ENCODE measurements at regions not wholly inside any gene's neighbourhood (a gene's known extent, or its start where the extent isn't known, plus 50 kb on each side); places are given as distances from the start of the nearest gene placed in this dataset.
"Not testable (repeated sequence)": the region's sequence is repeated elsewhere in the genome, so short reads cannot be mapped to it uniquely, and the experiment has no call there.

DNA sequence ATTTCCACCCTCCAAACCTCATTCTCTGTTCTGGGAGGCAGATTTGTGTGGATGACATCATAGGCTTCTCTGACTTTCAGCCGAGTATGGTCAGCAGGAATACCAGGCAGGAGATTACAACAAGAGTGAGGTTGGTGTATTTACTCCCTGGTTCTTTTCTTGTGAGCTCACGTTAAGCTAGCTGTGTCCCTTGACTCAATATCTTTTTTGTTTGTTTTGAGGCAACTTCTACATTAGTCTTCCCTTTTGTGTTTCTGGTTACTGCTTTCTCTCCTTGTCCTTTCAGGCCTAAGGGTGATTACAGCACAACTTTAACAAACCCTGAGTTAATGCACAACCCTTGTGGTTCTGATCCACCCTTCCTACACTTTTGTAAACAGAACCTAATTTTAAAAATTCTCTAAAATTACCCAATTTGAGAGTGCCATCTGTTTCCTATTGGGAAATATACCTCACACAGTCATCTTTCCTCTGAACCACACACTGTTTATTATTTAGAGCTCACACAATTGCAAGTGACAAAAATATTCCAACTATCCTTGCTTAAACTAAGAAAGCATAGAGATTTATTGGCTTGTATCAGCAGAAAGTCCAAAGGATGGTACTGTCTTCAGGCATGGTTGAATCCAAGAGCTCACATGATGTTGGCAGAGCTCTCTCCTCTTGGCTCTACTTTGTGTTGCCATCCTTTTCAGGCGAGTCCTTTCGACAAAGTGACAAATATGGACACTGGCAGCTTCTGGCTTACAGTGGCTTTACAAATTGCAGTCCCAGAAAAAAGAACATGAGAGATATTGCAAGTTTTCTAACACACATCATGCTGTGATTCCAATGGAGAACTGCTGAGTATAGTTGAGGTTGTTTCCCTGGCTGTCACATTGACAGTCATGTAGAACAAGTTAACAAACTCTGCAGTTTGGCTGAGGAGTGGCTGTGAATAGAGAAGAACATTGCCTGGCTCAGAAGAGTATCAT is 150.5 kb upstream of the DDIT4L start:
- H3K36me3 Mint-ChIP-seq (ENCODE audit: low read depth): no peaks in the 10 kb centered on the region
- CTCF ChIA-PET: no interaction called here
- peaks cover 2% of the 10 kb centered on the region for H3K9me3 Mint-ChIP-seq (ENCODE audit: low read depth)
- POLR2A ChIA-PET: no interaction called here
- intact Hi-C loops (cut with DNase I, micrococcal nuclease): no loop called here
- H3K27me3 Mint-ChIP-seq: no peaks in the 10 kb centered on the region
- no peak overlapping the region for H3K4me3 Mint-ChIP-seq
- ATAC-seq: no peak
- H3K27ac Mint-ChIP-seq: no peak overlapping the region
- DNase-seq: no peak
- no peaks in the 10 kb centered on the region for H3K4me1 Mint-ChIP-seq

DNA sequence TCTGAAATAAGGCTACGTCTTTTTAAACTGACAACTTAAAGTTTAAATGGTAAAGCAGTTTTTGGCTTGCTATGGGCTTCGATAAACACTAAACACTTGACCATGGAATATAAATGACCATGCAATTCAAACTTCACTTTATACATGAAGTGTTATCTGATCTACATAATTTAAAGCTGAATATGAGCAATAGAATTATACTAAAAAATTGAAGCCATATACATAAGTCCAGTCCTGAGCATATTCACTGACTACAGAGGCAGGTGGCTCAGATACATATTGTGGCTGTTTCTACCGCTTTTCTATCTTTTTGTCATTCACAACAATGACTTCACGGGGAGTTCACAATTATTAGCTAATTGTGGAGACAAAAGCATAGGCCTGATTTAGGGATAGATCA is 149.6 kb upstream of the DDIT4L start:
- Mint-ChIP-seq H3K4me1 (no peaks in the 10 kb centered on the region), H3K27ac (no peak overlapping the region), H3K4me3 (no peak overlapping the region), H3K27me3 (no peaks in the 10 kb centered on the region), H3K9me3 (ENCODE audit: low read depth) (peaks cover 4% of the 10 kb centered on the region), H3K36me3 (ENCODE audit: low read depth) (no peaks in the 10 kb centered on the region)
- POLR2A ChIA-PET: no interaction called here
- CTCF ChIA-PET: no interaction called here
- ATAC-seq: no peak
- DNase-seq: no peak
- intact Hi-C loops (cut with DNase I, micrococcal nuclease): no loop called here

DNA sequence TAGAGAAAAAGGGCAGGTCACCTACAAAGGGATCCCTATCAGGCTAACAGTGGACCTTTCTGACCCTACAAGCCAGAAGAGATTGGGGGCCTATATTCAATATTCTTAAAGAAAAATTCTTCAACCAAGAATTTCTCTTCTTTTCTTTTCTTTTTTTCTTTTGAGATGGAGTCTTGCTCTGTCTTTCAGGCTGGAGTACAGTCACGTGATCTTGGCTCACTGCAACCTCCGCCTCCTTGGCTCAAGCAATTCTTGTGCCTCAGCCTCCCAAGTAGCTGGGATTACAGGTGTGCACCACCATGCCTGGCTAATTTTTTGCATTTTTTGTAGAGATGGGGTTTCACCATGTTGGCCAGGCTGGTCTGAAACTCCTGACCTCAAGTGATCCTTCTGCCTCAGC is 143.2 kb upstream of the DDIT4L start:
- H3K27me3 Mint-ChIP-seq; H3K4me1 Mint-ChIP-seq; POLR2A ChIA-PET; intact Hi-C loops (cut with DNase I, micrococcal nuclease); H3K27ac Mint-ChIP-seq; H3K4me3 Mint-ChIP-seq; DNase-seq; ATAC-seq; H3K36me3 Mint-ChIP-seq (ENCODE audit: low read depth); CTCF ChIA-PET: not testable (repeated sequence)
- peaks cover 12% of the 10 kb centered on the region for H3K9me3 Mint-ChIP-seq (ENCODE audit: low read depth)

DNA sequence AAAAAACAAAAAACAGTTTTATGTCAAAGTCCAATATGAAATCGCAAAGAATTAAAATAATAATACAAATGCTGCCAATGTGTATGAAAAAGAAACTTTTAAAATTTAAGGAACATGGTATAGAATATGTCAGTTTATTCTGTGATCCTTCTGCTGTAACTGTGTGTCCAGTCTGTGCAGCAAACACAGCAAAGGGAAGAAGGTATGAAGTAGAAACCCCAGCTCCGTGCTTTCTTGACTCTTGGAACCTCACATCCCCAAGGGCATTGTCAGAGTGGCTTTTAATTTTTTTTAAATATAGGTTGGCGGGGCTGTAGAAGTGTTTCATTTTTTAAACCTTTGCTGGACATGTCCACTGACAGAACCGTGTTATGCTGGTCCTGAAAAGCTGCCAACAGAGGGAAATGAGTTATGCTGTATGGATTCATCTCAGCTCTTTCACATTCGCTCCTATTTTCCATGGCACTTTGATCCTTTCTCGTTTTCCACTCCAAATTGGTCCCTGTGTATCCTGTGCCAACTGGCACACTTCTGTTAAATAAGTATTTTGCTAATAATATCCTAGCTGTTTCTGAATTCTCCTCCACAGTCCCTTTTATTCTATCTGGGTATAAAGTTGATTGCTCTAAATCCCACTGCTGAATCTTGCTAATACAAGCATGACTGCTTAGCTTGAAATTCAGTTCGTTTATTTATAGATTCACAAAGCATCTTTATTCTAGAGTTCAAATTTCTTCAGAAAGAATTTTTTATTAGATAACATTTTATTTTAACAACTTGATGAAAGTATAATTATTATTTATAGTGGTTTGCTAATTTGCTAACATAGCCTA is 127.0 kb upstream of the DDIT4L start:
- Mint-ChIP-seq H3K9me3 (ENCODE audit: low read depth) (no peaks in the 10 kb centered on the region), H3K36me3 (ENCODE audit: low read depth) (no peaks in the 10 kb centered on the region), H3K27ac (no peak overlapping the region), H3K4me3 (no peak overlapping the region), H3K27me3 (peaks cover 4% of the 10 kb centered on the region), H3K4me1 (no peaks in the 10 kb centered on the region)
- CTCF ChIA-PET: interaction anchor here (0.8 kb wide), 1 partner anchor 39 kb away, joined by 3 read pairs; no protein-coding TSS in a partner anchor
- DNase-seq: no peak
- no peak for ATAC-seq
- POLR2A ChIA-PET: no interaction called here
- intact Hi-C loops (cut with DNase I, micrococcal nuclease): no loop called here

DNA sequence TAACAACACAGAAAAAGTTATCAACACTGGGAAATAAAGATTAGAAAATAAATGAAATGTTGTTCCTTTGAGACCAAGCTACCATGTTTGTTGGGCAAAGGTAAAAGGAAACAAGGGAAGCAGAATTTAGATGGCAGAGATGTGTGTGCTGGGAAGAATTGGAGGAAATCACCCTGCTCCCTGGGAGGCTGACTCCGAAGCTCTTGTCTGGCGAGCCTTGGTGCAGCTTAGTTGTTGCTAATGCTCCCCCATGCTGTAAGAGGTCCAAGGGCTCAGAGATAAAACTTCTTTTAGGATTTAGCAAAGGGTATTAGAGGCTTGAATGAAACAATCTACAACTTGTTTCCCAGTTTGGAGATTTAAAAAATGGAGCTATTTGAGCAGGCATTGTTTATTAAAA is 123.8 kb upstream of the DDIT4L start:
- Mint-ChIP-seq H3K27me3 (peaks cover 4% of the 10 kb centered on the region), H3K4me3 (no peak overlapping the region), H3K27ac (no peak overlapping the region), H3K4me1 (no peaks in the 10 kb centered on the region), H3K9me3 (ENCODE audit: low read depth) (no peaks in the 10 kb centered on the region), H3K36me3 (ENCODE audit: low read depth) (no peaks in the 10 kb centered on the region)
- ATAC-seq (no peak), DNase-seq (no peak)
- POLR2A ChIA-PET: no interaction called here
- CTCF ChIA-PET: interaction anchor here (0.6 to 1.2 kb wide), 3 partner anchors 8 to 818 kb away, joined by 3 to 4 read pairs (median 3); no protein-coding TSS in a partner anchor
- intact Hi-C loops (cut with DNase I, micrococcal nuclease): no loop called here

DNA sequence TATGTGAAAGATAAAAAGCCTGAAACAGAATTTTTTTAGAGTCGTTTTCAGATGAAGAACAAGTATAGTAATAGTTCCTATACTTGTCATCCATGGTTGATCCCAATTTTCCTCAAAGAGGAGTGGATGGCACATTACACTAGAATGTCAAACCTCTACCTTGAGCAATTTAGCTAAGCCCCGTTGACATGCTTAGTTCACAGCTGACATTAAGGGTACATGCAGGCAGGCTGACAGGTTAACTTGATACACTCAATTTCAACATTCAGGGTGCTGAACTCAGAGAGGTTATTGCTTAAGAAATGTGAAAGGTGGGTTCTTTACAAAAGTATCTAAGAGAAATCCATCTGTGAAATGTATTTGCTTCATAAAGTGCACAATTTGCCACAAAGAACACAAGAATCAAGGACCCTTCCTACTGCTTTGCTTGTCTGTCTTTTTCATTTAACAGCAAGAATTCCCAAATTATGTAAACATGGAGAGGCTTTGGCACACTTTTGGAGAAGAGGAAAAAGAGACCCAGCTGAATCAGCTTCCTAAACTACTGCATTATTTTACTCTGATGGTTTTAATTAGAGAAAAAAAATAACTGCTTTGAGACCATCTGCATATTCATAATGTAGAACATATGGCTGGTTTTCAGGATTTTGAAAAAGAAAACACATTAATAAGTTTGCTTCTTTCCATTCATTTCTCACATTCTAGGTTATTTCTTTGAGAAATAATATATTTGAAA is 122.5 kb upstream of the DDIT4L start:
- no peaks in the 10 kb centered on the region for H3K9me3 Mint-ChIP-seq (ENCODE audit: low read depth)
- intact Hi-C loops (cut with DNase I, micrococcal nuclease): no loop called here

DNA sequence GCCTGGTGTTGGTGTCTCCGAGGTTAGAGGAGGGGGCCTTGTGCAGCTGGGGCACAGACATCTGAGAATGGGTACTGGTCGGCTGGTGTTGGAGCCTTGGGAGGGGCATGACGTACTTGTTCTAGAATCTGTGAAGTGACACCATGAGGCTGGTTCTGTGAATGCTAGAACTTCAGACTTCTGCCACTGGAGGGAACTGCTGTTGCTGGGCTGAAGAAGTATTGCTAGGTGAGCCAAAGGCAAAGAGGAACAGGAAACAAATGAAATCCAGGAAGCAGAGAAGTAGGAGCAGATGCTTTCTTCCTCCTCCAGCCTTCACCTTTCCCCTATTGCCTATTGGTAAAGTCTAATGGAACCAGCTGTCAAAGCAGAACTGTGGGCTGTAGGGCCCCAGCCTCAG is 120.9 kb upstream of the DDIT4L start:
- ChIA-PET CTCF (interaction anchor here (0.7 kb wide), 1 partner anchor 218 kb away, joined by 3 read pairs; no protein-coding TSS in a partner anchor), POLR2A (no interaction called here)
- no peak overlapping the region for H3K4me3 Mint-ChIP-seq
- DNase-seq (no peak), ATAC-seq (no peak)
- H3K27ac Mint-ChIP-seq: no peak overlapping the region
- no peaks in the 10 kb centered on the region for H3K36me3 Mint-ChIP-seq (ENCODE audit: low read depth)
- H3K9me3 Mint-ChIP-seq (ENCODE audit: low read depth): no peaks in the 10 kb centered on the region
- intact Hi-C loops (cut with DNase I, micrococcal nuclease): no loop called here
- H3K4me1 Mint-ChIP-seq: no peaks in the 10 kb centered on the region
- H3K27me3 Mint-ChIP-seq: peaks cover 8% of the 10 kb centered on the region

More for the DNA sequence above, 122.5 kb upstream of the DDIT4L start:
- Mint-ChIP-seq H3K36me3 (ENCODE audit: low read depth) (no peaks in the 10 kb centered on the region), H3K27ac (no peak overlapping the region), H3K27me3 (peaks cover 4% of the 10 kb centered on the region), H3K4me1 (no peaks in the 10 kb centered on the region), H3K4me3 (no peak overlapping the region)
- no peak for DNase-seq
- POLR2A ChIA-PET: no interaction called here
- ATAC-seq: no peak
- CTCF ChIA-PET: no interaction called here

DNA sequence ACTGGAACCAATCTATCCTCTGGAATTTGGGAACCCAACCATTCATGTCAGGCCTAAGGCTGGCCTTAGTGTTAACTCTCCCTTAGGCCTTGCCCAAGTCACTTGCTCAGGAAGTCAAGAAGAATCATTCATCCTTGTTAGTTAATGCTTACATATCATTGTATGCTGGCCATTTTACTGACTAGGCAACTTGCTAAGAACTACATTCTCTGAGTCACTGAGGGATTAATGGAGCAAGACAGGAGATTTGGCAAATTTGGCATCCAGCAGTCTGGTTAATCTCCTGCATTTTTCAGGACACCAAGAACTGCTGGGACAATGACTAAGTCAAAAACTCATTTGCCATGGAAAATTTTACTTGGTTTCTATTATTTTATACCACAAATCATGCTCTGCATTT is 115.8 kb upstream of the DDIT4L start:
- no peak overlapping the region for H3K4me3 Mint-ChIP-seq
- DNase-seq: no peak
- H3K36me3 Mint-ChIP-seq (ENCODE audit: low read depth): no peaks in the 10 kb centered on the region
- no peaks in the 10 kb centered on the region for H3K4me1 Mint-ChIP-seq
- peaks cover 5% of the 10 kb centered on the region for H3K27me3 Mint-ChIP-seq
- no peaks in the 10 kb centered on the region for H3K9me3 Mint-ChIP-seq (ENCODE audit: low read depth)
- POLR2A ChIA-PET: no interaction called here
- intact Hi-C loops (cut with DNase I, micrococcal nuclease): no loop called here
- no peak overlapping the region for H3K27ac Mint-ChIP-seq
- ATAC-seq: no peak
- CTCF ChIA-PET: interaction anchor here (1.2 kb wide), 1 partner anchor 8 kb away, joined by 3 read pairs; no protein-coding TSS in a partner anchor

DNA sequence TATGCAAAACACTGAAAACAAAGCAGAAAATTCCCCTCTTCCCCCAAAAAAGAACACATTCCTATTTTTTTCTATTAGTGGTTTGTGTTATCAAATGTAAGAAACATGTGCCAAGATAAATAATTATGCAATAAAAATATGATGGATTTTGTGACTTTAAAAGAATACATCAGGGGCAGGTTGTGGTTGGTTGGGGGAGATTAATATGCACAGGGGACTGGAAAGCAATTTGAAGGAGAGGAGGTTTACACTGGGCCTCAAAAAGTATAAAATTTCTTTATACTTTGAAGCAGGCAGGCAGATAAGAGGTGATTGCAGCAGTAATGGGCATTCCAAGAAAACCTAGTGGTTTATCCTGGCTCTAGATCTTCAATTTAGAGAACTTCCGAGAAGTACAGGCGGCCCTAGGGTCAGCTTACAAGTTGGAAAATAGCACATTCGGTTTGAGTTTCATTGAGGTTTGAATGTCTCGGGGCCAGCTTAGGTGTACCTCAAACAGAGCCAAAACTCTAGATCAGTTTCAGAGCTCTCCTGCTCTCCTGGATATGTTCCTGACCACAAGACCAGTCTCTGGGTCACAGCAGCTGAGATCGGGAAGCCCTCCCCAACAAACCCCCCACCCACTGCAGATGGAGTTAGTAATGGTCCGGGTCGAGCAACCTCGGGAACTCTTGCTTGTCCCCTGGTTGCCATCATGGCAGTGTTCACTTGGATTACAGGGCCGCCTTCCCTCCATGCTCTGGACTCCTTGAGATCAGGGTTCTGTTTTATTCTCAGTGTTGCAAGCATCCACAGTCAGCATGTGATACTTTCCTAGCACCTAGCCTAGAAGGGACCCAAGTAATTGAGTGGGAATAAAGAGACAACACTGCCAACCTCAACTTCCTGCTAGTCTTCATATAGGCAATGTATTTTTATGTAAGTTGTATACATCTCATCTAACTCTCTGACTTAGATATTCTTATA is 112.1 kb upstream of the DDIT4L start:
- ChIA-PET POLR2A (no interaction called here), CTCF (no interaction called here)
- Mint-ChIP-seq H3K4me1 (no peaks in the 10 kb centered on the region), H3K4me3 (no peak overlapping the region), H3K9me3 (ENCODE audit: low read depth) (no peaks in the 10 kb centered on the region), H3K36me3 (ENCODE audit: low read depth) (no peaks in the 10 kb centered on the region), H3K27ac (no peak overlapping the region), H3K27me3 (peaks cover 6% of the 10 kb centered on the region)
- intact Hi-C loops (cut with DNase I, micrococcal nuclease): no loop called here
- no peak for DNase-seq
- no peak for ATAC-seq

DNA sequence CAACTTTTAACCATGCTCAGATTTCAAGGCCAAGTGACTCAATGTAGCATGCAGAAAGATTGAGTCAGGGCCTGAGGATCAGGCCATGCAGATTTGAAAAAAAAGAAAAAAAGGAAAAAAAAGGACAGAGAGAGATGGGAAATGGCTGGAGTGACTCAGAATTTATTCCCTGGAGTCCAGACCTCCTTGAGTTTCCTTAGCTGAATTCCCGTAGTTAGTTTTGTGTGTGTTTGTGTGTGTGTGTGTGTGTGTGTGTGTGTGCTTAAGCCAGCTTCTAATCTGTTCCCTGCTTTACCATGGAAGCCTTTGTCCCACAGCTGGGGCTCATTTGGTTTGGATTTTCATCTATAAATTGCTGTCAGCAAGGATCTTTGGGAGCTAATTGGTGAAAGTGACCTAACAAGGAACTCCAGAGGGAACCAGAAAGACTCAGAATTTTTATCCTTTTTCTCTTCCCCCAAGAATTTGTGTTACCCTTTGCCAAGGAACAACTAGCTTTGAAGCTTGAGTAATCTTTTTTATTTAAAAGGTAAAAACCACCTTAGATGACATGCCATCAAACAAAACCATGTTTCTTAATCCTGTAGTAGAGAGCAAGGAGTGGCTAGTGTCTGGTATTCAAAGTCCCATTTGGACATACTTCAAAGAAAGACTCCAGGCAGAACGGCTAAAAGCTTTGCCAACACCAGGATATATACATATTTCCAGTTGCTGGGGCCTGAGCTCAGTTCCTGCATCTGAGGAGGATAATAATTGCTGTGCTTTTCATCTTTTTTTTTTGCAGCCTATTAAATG is 109.0 kb upstream of the DDIT4L start:
- Mint-ChIP-seq H3K4me3 (no peak overlapping the region), H3K9me3 (ENCODE audit: low read depth) (no peaks in the 10 kb centered on the region), H3K27ac (no peak overlapping the region), H3K36me3 (ENCODE audit: low read depth) (no peaks in the 10 kb centered on the region), H3K27me3 (peaks cover 3% of the 10 kb centered on the region), H3K4me1 (no peaks in the 10 kb centered on the region)
- POLR2A ChIA-PET: no interaction called here
- ATAC-seq (no peak), DNase-seq (no peak)
- CTCF ChIA-PET: interaction anchor here (0.6 kb wide), 1 partner anchor 629 kb away, joined by 3 read pairs; no protein-coding TSS in a partner anchor
- intact Hi-C loops (cut with DNase I, micrococcal nuclease): no loop called here
